T-helper 1 cell (primary cell): ENCODE measurements at regions not wholly inside any gene's neighbourhood (a gene's known extent, or its start where the extent isn't known, plus 50 kb on each side); places are given as distances from the start of the nearest gene placed in this dataset.
"Not testable (repeated sequence)": the region's sequence is repeated elsewhere in the genome, so short reads cannot be mapped to it uniquely, and the experiment has no call there.

Experiments
- DNase-seq, 5 donors: peaks; one replicate each; pipeline ENCODE4 v3.0.0-alpha.2; 2012 to 2020

- DNase-seq, result no peak
Measured at GRCh38 chr7:156022483-156023459, 210.5 kb upstream of the SHH start.

GRCh38 chr7:156021471-156021870 is 209.2 kb upstream of the SHH start:
- no peak for DNase-seq

- no peak for DNase-seq
Measured at GRCh38 chr7:156020566-156020965, 208.3 kb upstream of the SHH start.

- DNase-seq, result no peak
Measured at GRCh38 chr7:156019776-156020565, 207.7 kb upstream of the SHH start.

GRCh38 chr7:156019308-156019707 is 207.0 kb upstream of the SHH start:
- no peak for DNase-seq

- DNase-seq, result no peak
Measured at GRCh38 chr7:156017916-156018700, 205.8 kb upstream of the SHH start.

GRCh38 chr7:156017431-156017830 is 205.2 kb upstream of the SHH start:
- DNase-seq, result no peak

- no peak for DNase-seq
Measured at GRCh38 chr7:156015237-156016020, 203.2 kb upstream of the SHH start.

GRCh38 chr7:156014808-156015207 is 202.5 kb upstream of the SHH start:
- no peak for DNase-seq

- DNase-seq, result no peak
Measured at GRCh38 chr7:156014201-156014600, 201.9 kb upstream of the SHH start.

GRCh38 chr7:156012412-156012811 is 200.1 kb upstream of the SHH start:
- no peak for DNase-seq

- no peak for DNase-seq
Measured at GRCh38 chr7:156009569-156009968, 197.3 kb upstream of the SHH start.

GRCh38 chr7:156006876-156007275 is 194.6 kb upstream of the SHH start:
- DNase-seq, result not testable (repeated sequence)

- DNase-seq, result no peak
Measured at GRCh38 chr7:156006024-156006423, 193.8 kb upstream of the SHH start.

GRCh38 chr7:156005202-156005691 is 193.0 kb upstream of the SHH start:
- DNase-seq, result no peak

GRCh38 chr7:156004265-156005201 is 192.3 kb upstream of the SHH start:
- no peak for DNase-seq

- DNase-seq, result no peak
Measured at GRCh38 chr7:156003220-156004162, 191.2 kb upstream of the SHH start.

- DNase-seq, result no peak
Measured at GRCh38 chr7:156002362-156003066, 190.3 kb upstream of the SHH start.
